GM13977 (cell line): ENCODE measurements at regions not wholly inside any gene's neighbourhood (a gene's known extent, or its start where the extent isn't known, plus 50 kb on each side); places are given as distances from the start of the nearest gene placed in this dataset.

Source experiments
- DNase-seq: peaks from one replicate; pipeline ENCODE4 v3.0.0; 2012; ENCODE audit warnings: low spot score
- in situ Hi-C: fragments of 300-500 bp; cut with MboI; formaldehyde crosslinking; loops from one replicate; pipeline ENCODE4 v1.12.0; 2022; ENCODE audit warnings: low sequenced_read_pairs, low pct_unique_long_range_greater_than_20kb, mixed read lengths, inconsistent platforms; ENCODE audit not compliant: unreplicated experiment
- TF ChIP-seq, protein P1 (sequence below): IDR thresholded peaks from 2 replicates; pipeline ENCODE4 v1.5.1; 2012; ENCODE audit warnings: mild to moderate bottlenecking, control low read depth; ENCODE audit not compliant: insufficient read depth; ENCODE audit errors: extremely low read depth, missing control alignments

DNA sequence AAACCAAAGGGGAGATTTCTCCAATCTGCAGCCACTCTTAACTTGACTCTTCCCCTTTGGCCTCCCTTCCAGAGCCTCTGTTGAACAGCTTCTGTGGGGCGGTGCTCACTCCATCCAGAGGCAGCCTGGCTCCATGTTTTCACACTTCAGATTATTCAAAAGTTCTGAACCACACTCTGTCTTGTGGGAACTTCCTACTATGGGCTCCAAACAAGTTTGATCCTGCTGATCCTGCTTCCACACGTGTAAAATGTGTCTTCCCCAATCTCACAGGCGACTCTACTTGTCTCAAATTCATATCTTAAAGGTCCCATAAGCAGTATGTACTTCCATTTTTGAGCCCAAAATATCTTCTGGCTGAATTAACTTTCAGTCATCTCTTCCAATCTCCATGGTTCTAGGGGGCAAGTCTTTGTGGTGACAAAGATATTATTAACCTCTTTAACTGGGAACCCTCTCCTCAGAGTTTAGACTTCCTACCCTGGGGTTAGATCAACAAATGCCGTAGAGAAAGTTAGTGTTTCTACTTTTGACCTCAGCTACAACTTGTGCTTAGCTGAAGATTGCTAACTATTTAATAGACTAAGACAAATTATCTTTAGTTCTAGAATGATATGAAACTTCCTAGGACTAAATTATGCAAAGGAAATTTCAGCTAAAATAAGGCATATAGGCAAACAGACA, 176.3 kb upstream of the BCL6 start:
- DNase-seq: no peak
- in situ Hi-C loops: loop anchor here (25.0 kb wide), 1 partner anchor 159 kb away; no protein-coding TSS in a partner anchor

DNA sequence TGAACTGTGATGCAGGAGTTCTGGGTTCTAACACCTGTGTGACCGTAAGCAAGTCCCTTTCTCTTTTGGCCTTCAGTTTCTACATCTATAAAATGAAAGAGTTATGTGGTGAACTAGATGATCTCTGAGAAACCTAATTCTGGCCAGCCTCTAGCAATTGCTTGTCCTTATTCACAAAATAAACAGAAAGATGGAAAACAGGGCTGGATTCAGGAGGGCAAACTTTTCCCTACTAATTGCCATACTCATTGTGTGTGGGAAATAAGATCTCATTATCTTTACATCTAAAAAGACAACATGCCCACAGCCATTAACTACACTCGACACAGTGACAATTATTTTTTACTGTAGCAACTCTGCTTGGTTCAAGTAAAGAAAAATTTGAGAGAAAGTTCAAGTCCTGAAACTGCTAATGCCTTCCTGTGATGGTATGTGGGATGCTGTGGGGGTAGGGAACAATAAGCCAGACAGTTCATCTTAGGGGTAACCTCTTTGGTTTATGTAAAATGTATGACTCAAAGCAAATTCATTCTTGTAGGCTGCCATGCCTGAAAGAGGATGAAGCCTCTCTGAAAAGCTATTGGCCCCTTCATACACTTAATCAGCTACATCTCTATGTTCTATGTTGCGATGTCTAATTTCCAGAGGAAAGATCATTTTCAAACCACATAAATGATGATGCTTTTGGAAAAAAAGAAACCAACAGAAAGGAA, 177.6 kb upstream of the BCL6 start:
- TF ChIP-seq, protein P1, sequence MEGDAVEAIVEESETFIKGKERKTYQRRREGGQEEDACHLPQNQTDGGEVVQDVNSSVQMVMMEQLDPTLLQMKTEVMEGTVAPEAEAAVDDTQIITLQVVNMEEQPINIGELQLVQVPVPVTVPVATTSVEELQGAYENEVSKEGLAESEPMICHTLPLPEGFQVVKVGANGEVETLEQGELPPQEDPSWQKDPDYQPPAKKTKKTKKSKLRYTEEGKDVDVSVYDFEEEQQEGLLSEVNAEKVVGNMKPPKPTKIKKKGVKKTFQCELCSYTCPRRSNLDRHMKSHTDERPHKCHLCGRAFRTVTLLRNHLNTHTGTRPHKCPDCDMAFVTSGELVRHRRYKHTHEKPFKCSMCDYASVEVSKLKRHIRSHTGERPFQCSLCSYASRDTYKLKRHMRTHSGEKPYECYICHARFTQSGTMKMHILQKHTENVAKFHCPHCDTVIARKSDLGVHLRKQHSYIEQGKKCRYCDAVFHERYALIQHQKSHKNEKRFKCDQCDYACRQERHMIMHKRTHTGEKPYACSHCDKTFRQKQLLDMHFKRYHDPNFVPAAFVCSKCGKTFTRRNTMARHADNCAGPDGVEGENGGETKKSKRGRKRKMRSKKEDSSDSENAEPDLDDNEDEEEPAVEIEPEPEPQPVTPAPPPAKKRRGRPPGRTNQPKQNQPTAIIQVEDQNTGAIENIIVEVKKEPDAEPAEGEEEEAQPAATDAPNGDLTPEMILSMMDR: no peak
- in situ Hi-C loops: loop anchor here (25.0 kb wide), 1 partner anchor 161 kb away; no protein-coding TSS in a partner anchor
- no peak for DNase-seq

More for the DNA sequence above, 176.3 kb upstream of the BCL6 start:
- TF ChIP-seq, protein P1: no peak

DNA sequence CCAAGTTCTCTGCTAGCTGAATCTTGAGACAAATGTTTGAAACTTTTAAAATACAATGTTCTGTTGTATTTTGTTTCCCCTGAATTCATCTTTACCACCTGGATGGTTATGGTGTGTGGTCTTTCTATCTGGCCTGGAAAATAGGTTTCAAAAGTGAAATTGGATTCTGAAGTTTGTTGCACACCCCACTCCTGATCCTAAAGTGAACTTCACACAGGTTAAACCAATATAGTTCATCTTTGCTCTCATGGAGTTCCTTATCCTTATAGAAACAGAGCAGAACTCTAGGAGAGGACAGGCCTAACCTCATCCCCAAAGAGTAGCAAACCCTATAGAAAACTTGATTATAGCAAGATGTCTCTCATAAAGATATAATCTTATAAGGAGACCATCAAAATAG, 179.4 kb upstream of the BCL6 start:
- in situ Hi-C loops: loop anchor here (25.0 kb wide), 1 partner anchor 162 kb away; no protein-coding TSS in a partner anchor
- TF ChIP-seq, protein P1: no peak
- DNase-seq: no peak

GRCh38 chr3:187925326-187925725, 180.1 kb upstream of the BCL6 start:
- in situ Hi-C loops: no loop called here
- no peak for DNase-seq

GRCh38 chr3:187926620-187927019, 181.4 kb upstream of the BCL6 start:
- no peak for DNase-seq
- in situ Hi-C loops: no loop called here
- TF ChIP-seq, protein P1: no peak

More at GRCh38 chr3:187925326-187925725, 180.1 kb upstream of the BCL6 start:
- TF ChIP-seq, protein P1: no peak

- TF ChIP-seq, protein P1: no peak
- no peak for DNase-seq
- in situ Hi-C loops: no loop called here
Observed at GRCh38 chr3:187927565-187927964, 182.3 kb upstream of the BCL6 start.
